ENCODE measurements at regions not wholly inside any gene's neighbourhood (a gene's known extent, or its start where the extent isn't known, plus 50 kb on each side); places are given as distances from the start of the nearest gene placed in this dataset.

DNA sequence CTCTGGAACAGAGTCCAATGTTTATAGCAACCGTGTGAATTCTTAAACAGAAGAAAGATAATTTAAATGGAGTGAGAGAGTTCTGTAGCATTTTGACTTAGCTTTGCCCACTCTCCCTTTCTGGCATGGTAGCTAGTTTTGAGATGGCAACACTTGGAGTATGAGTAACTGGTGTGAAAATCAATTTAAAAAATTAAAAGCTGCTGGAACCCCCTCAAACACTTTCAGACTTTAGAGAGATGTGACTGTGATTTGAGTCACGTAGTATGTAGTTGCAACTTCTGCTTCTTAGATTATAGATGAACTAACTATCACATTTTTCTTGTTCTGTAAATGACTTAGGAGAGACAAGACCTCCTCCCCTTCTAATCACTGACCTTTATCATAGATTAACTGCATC lies 2309.5 kb upstream of the C9orf72 start:
- Histone ChIP-seq H2BK120ac (ENCODE audit: low read depth, low read length) (no peak overlapping the region), H2BK20ac (ENCODE audit: low read depth, low read length) (no peak overlapping the region), H2BK15ac (ENCODE audit: low read depth, low read length) (no peak overlapping the region), H3K4ac (ENCODE audit: low read depth, low read length) (no peak overlapping the region), H2AFZ (replicated peaks; ENCODE audit: low read length, poor library complexity) (no peak overlapping the region), H2AK5ac (ENCODE audit: low read depth, low read length) (no peak overlapping the region), H3K79me1 (ENCODE audit: low read depth in 1 of 2, low read length in 2 of 2) (no peaks in the 10 kb centered on the region), H2BK5ac (ENCODE audit: low read depth, low read length, poor library complexity, severe bottlenecking) (no peak overlapping the region), H3K14ac (replicated peaks; ENCODE audit: low read depth, low read length) (no peak overlapping the region), H3K27me3 (ENCODE audit: control insufficient read depth, insufficient read depth, low read length) (no peaks in the 10 kb centered on the region), H2AK9ac (replicated peaks; ENCODE audit: low read depth, low read length, poor library complexity) (no peak overlapping the region), H3K18ac (ENCODE audit: low read depth, low read length) (no peak overlapping the region), H3K4me3 (ENCODE audit: insufficient read depth, low read depth, low read length) (no peak overlapping the region), H3K27ac (ENCODE audit: insufficient read depth, low read length) (no peak overlapping the region), H3K36me3 (ENCODE audit: control insufficient read depth, insufficient read depth, low read length) (no peaks in the 10 kb centered on the region), H3K9ac (ENCODE audit: low read depth, low read length) (no peak overlapping the region), H3K56ac (ENCODE audit: extremely low read depth, insufficient read depth, low read length) (no peak overlapping the region), H3K23ac (ENCODE audit: low read depth, low read length) (no peak overlapping the region), H4K5ac (ENCODE audit: low read depth, low read length) (no peak overlapping the region), H3K4me2 (ENCODE audit: low read depth, low read length) (no peak overlapping the region), H3K9me3 (ENCODE audit: control insufficient read depth, insufficient read depth, low read length) (no peaks in the 10 kb centered on the region), H4K20me1 (ENCODE audit: insufficient read depth, low read length) (no peaks in the 10 kb centered on the region), H4K8ac (ENCODE audit: low read depth in 2 of 2, low read length in 2 of 2) (no peak overlapping the region), H3K9me1 (ENCODE audit: insufficient read depth, low read length) (no peaks in the 10 kb centered on the region), H3K4me1 (ENCODE audit: control insufficient read depth, insufficient read depth, low read length) (no peaks in the 10 kb centered on the region), H4K91ac (ENCODE audit: insufficient read depth, low read depth, low read length) (no peak overlapping the region)
- POLR2A ChIA-PET (ENCODE audit: unreplicated experiment), result no interaction called here
- no TSS peak for BruUV-seq (replicated peaks)
- DNase-seq (no peak), ATAC-seq (ENCODE audit: low read depth) (no peak)
- in situ Hi-C loops (cut with MboI; ENCODE audit: low sequenced_read_pairs), result no loop called here
- intact Hi-C loops (cut with micrococcal nuclease), result no loop called here
- no CpG with 5 or more reads among the region's 2 CpGs for WGBS, 2 experiments (ENCODE audit: extremely low coverage in 2 of 2, insufficient read length in 1 of 2)
- CTCF ChIA-PET, result no interaction called here
- dilution Hi-C loops (cut with HindIII; ENCODE audit: low sequenced_read_pairs, unreplicated experiment), result no loop called here
- TF ChIP-seq, protein P1, sequence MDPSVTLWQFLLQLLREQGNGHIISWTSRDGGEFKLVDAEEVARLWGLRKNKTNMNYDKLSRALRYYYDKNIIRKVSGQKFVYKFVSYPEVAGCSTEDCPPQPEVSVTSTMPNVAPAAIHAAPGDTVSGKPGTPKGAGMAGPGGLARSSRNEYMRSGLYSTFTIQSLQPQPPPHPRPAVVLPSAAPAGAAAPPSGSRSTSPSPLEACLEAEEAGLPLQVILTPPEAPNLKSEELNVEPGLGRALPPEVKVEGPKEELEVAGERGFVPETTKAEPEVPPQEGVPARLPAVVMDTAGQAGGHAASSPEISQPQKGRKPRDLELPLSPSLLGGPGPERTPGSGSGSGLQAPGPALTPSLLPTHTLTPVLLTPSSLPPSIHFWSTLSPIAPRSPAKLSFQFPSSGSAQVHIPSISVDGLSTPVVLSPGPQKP (IDR thresholded peaks at IDR 0.05; ENCODE audit: borderline replicate concordance, low read depth, low read length), result no peak
- TF ChIP-seq FOS (IDR thresholded peaks at IDR 0.05; ENCODE audit: low read depth, low read length) (no peak), SMC3 (IDR thresholded peaks at IDR 0.05; ENCODE audit: low read depth, low read length) (no peak)
- TF ChIP-seq, protein P2, sequence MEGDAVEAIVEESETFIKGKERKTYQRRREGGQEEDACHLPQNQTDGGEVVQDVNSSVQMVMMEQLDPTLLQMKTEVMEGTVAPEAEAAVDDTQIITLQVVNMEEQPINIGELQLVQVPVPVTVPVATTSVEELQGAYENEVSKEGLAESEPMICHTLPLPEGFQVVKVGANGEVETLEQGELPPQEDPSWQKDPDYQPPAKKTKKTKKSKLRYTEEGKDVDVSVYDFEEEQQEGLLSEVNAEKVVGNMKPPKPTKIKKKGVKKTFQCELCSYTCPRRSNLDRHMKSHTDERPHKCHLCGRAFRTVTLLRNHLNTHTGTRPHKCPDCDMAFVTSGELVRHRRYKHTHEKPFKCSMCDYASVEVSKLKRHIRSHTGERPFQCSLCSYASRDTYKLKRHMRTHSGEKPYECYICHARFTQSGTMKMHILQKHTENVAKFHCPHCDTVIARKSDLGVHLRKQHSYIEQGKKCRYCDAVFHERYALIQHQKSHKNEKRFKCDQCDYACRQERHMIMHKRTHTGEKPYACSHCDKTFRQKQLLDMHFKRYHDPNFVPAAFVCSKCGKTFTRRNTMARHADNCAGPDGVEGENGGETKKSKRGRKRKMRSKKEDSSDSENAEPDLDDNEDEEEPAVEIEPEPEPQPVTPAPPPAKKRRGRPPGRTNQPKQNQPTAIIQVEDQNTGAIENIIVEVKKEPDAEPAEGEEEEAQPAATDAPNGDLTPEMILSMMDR (conservative IDR thresholded peaks at IDR 0.05; ENCODE audit: low read depth, low read length), result no peak
